Suprapubic skin (tissue), 4 donors: ENCODE measurements at regions not wholly inside any gene's neighbourhood (a gene's known extent, or its start where the extent isn't known, plus 50 kb on each side); places are given as distances from the start of the nearest gene placed in this dataset.
"Not testable (repeated sequence)": the region's sequence is repeated elsewhere in the genome, so short reads cannot be mapped to it uniquely, and the experiment has no call there.

ENCODE experiments used
- DNase-seq, 2 donors: peaks; one replicate each; pipeline ENCODE4 v3.0.0-alpha.2; 2019; ENCODE audit warnings: low spot score in 2 of 2
- H3K27ac ChIP-seq: fragments of 200-600 bp; sonication (generic); one replicate; pipeline ENCODE4 v1.5.1; 2019
- H3K27me3 ChIP-seq: fragments of 200-600 bp; sonication (generic); one replicate; pipeline ENCODE4 v1.5.1; 2019
- H3K36me3 ChIP-seq: fragments of 200-600 bp; sonication (generic); one replicate; pipeline ENCODE4 v1.5.1; 2019
- H3K4me1 ChIP-seq: fragments of 200-600 bp; sonication (generic); one replicate; pipeline ENCODE4 v1.5.1; 2019
- H3K4me3 ChIP-seq: fragments of 200-600 bp; sonication (generic); one replicate; pipeline ENCODE4 v1.5.1; 2019; ENCODE audit warnings: mild to moderate bottlenecking
- H3K9me3 ChIP-seq: fragments of 200-600 bp; sonication (generic); one replicate; pipeline ENCODE4 v1.5.1; 2019
- EP300 ChIP-seq: sonication (generic); formaldehyde crosslinking; IDR thresholded peaks from one replicate; pipeline ENCODE4 v1.6.1; 2017; ENCODE audit warnings: antibody characterized with exemption
- POLR2A ChIP-seq, 2 donors: fragments of 450-650 bp; IDR thresholded peaks; one replicate each; pipeline ENCODE4 v1.6.1; 2017; ENCODE audit warnings: antibody characterized with exemption in 2 of 2, mild to moderate bottlenecking in 2 of 2, moderate library complexity in 2 of 2
- POLR2AphosphoS5 ChIP-seq, 3 donors: sonication (generic); formaldehyde crosslinking; IDR thresholded peaks; one replicate each; pipeline ENCODE4 v1.6.1; 2017; ENCODE audit warnings: antibody characterized with exemption in 3 of 3
- WGBS: methylation state at CpG from one replicate; pipeline ENCODE4 v1.1.5; 2018; 5-methylcytosine and 5-hydroxymethylcytosine counted together
- TF ChIP-seq, protein P1 (sequence below), 2 donors: fragments of 200-600 bp in 1 of 2; fragments of 450-650 bp in 1 of 2; sonication (generic) in 1 of 2; IDR thresholded peaks; one replicate each; pipeline ENCODE4 v1.5.1; 2016 to 2019; ENCODE audit warnings: antibody characterized with exemption in 2 of 2, mild to moderate bottlenecking in 1 of 2, moderate library complexity in 1 of 2

GRCh38 chr7:22040923-22041595, 95.4 kb upstream of the CDCA7L start:
- H3K4me1 ChIP-seq = no peaks in the 10 kb centered on the region
- no peaks in the 10 kb centered on the region for H3K9me3 ChIP-seq
- no peak overlapping the region for H3K4me3 ChIP-seq
- 73% methylated on average over 4 of the region's 4 CpGs for WGBS
- H3K27me3 ChIP-seq = no peaks in the 10 kb centered on the region
- TF ChIP-seq EP300 (no peak), POLR2A (IDR thresholded peaks at IDR 0.05) (no peak), POLR2AphosphoS5 (IDR thresholded peaks at IDR 0.05) (no peak)
- TF ChIP-seq, protein P1, sequence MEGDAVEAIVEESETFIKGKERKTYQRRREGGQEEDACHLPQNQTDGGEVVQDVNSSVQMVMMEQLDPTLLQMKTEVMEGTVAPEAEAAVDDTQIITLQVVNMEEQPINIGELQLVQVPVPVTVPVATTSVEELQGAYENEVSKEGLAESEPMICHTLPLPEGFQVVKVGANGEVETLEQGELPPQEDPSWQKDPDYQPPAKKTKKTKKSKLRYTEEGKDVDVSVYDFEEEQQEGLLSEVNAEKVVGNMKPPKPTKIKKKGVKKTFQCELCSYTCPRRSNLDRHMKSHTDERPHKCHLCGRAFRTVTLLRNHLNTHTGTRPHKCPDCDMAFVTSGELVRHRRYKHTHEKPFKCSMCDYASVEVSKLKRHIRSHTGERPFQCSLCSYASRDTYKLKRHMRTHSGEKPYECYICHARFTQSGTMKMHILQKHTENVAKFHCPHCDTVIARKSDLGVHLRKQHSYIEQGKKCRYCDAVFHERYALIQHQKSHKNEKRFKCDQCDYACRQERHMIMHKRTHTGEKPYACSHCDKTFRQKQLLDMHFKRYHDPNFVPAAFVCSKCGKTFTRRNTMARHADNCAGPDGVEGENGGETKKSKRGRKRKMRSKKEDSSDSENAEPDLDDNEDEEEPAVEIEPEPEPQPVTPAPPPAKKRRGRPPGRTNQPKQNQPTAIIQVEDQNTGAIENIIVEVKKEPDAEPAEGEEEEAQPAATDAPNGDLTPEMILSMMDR (IDR thresholded peaks at IDR 0.05) = no peak
- no peak overlapping the region for H3K27ac ChIP-seq
- DNase-seq = no peak
- no peaks in the 10 kb centered on the region for H3K36me3 ChIP-seq

- H3K4me1 ChIP-seq = no peaks in the 10 kb centered on the region
- no peaks in the 10 kb centered on the region for H3K27me3 ChIP-seq
- H3K27ac ChIP-seq = no peak overlapping the region
- TF ChIP-seq POLR2AphosphoS5 (IDR thresholded peaks at IDR 0.05) (no peak), POLR2A (IDR thresholded peaks at IDR 0.05) (no peak), EP300 (no peak)
- TF ChIP-seq, protein P1 (IDR thresholded peaks at IDR 0.05) = no peak
- H3K4me3 ChIP-seq = no peak overlapping the region
- H3K36me3 ChIP-seq = no peaks in the 10 kb centered on the region
- WGBS = 52% methylated on average over 1 of the region's 1 CpG
- no peak for DNase-seq
- H3K9me3 ChIP-seq = no peaks in the 10 kb centered on the region
Measured at GRCh38 chr7:22039670-22040069, 94.0 kb upstream of the CDCA7L start.

DNA sequence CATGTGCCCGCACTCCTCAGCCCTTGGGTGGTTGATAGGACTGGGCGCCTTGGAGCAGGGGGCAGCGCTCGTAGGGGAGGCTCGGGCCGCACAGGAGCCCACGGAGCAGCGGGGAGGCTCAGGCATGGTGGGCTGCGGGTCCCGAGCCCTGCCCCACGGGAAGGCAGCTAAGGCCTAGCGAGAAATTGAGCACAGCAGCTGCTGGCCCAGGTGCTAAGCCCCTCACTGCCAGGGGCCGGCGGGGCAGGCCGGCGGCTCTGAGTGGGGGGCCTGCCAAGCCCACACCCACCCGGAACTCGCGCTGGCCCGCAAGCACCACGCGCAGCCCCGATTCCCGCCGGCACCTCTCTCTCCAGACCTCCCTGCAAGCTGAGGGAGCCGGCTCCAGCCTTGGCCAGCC, 86.7 kb upstream of the CDCA7L start:
- not testable (repeated sequence) for DNase-seq, H3K4me3 ChIP-seq, H3K27ac ChIP-seq, H3K36me3 ChIP-seq, H3K27me3 ChIP-seq, H3K9me3 ChIP-seq, H3K4me1 ChIP-seq
- 100% methylated on average over 4 of the region's 26 CpGs for WGBS

- H3K36me3 ChIP-seq, H3K4me1 ChIP-seq, H3K9me3 ChIP-seq, H3K4me3 ChIP-seq, DNase-seq, H3K27ac ChIP-seq: not testable (repeated sequence)
- peaks cover 11% of the 10 kb centered on the region for H3K27me3 ChIP-seq
- WGBS = 97% methylated on average over 11 of the region's 25 CpGs
Measured at GRCh38 chr7:22028656-22029055, 83.0 kb upstream of the CDCA7L start.

GRCh38 chr7:22027475-22027874, 81.8 kb upstream of the CDCA7L start:
- WGBS = 95% methylated on average over 2 of the region's 2 CpGs
- peaks cover 11% of the 10 kb centered on the region for H3K27me3 ChIP-seq
- no peak overlapping the region for H3K27ac ChIP-seq
- no peaks in the 10 kb centered on the region for H3K9me3 ChIP-seq
- no peaks in the 10 kb centered on the region for H3K36me3 ChIP-seq
- TF ChIP-seq POLR2AphosphoS5 (IDR thresholded peaks at IDR 0.05) = no peak
- no peak for TF ChIP-seq POLR2A (IDR thresholded peaks at IDR 0.05)
- TF ChIP-seq, protein P1 (IDR thresholded peaks at IDR 0.05) = no peak
- TF ChIP-seq EP300 = no peak
- no peaks in the 10 kb centered on the region for H3K4me1 ChIP-seq
- DNase-seq = no peak
- no peak overlapping the region for H3K4me3 ChIP-seq

GRCh38 chr7:22025983-22026382, 80.3 kb upstream of the CDCA7L start:
- Histone ChIP-seq H3K4me3 (no peak overlapping the region), H3K27ac (no peak overlapping the region), H3K27me3 (peaks cover 11% of the 10 kb centered on the region), H3K36me3 (no peaks in the 10 kb centered on the region), H3K9me3 (no peaks in the 10 kb centered on the region), H3K4me1 (no peaks in the 10 kb centered on the region)
- no peak for DNase-seq
- WGBS = 87% methylated on average over 7 of the region's 7 CpGs
- TF ChIP-seq EP300 (no peak), POLR2A (IDR thresholded peaks at IDR 0.05) (no peak), POLR2AphosphoS5 (IDR thresholded peaks at IDR 0.05) (no peak)
- TF ChIP-seq, protein P1 (IDR thresholded peaks at IDR 0.05) = no peak
